ENCODE measurements at regions not wholly inside any gene's neighbourhood (a gene's known extent, or its start where the extent isn't known, plus 50 kb on each side); places are given as distances from the start of the nearest gene placed in this dataset.

- no peak overlapping the region for H3K4me3 ChIP-seq (ENCODE audit: low read depth in 1 of 3, low read length in 3 of 3)
- H3K36me3 ChIP-seq (ENCODE audit: control insufficient read depth in 4 of 4, insufficient read depth in 3 of 4, low read depth in 1 of 4, low read length in 3 of 4): no peaks in the 10 kb centered on the region
- no peak for DNase-seq (ENCODE audit: low spot score)
- no peak overlapping the region for H3K27ac ChIP-seq (ENCODE audit: low read depth in 1 of 2, low read length in 2 of 2)
- no peaks in the 10 kb centered on the region for H3K4me1 ChIP-seq (ENCODE audit: control insufficient read depth in 4 of 4, insufficient read depth in 4 of 4, low read length in 3 of 4)
- H3K9ac ChIP-seq (ENCODE audit: low read depth in 1 of 2, low read length in 2 of 2): no peak overlapping the region
- 84% methylated on average over 2 of the region's 2 CpGs for WGBS
- no peaks in the 10 kb centered on the region for H3K27me3 ChIP-seq (ENCODE audit: control insufficient read depth in 4 of 4, insufficient read depth in 4 of 4, low read length in 3 of 4)
- TF ChIP-seq, protein P1, sequence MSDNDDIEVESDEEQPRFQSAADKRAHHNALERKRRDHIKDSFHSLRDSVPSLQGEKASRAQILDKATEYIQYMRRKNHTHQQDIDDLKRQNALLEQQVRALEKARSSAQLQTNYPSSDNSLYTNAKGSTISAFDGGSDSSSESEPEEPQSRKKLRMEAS (IDR thresholded peaks at IDR 0.05): no peak
- TF ChIP-seq TAF1 (conservative IDR thresholded peaks at IDR 0.05): no peak
- no peak for TF ChIP-seq RXRA (IDR thresholded peaks at IDR 0.05)
- TF ChIP-seq GABPA (IDR thresholded peaks at IDR 0.05 in 1 of 2, conservative IDR thresholded peaks at IDR 0.05 in 1 of 2): no peak
- TF ChIP-seq HNF4A (conservative IDR thresholded peaks at IDR 0.05): no peak
- no peak for TF ChIP-seq JUND (IDR thresholded peaks at IDR 0.05)
- TF ChIP-seq REST (IDR thresholded peaks at IDR 0.05): no peak
- TF ChIP-seq EGR1 (IDR thresholded peaks at IDR 0.05; ENCODE audit: low read depth in 2 of 2): no peak
- no peak for TF ChIP-seq SP1 (IDR thresholded peaks at IDR 0.05)
- TF ChIP-seq FOXA2 (IDR thresholded peaks at IDR 0.05): no peak
- no peak for TF ChIP-seq YY1 (IDR thresholded peaks at IDR 0.05)
- TF ChIP-seq, protein P2, sequence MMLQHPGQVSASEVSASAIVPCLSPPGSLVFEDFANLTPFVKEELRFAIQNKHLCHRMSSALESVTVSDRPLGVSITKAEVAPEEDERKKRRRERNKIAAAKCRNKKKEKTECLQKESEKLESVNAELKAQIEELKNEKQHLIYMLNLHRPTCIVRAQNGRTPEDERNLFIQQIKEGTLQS (IDR thresholded peaks at IDR 0.05): no peak
- no peak for TF ChIP-seq CTCF (IDR thresholded peaks at IDR 0.05; ENCODE audit: low read depth, low read length, missing input control)
- no peak for TF ChIP-seq RAD21 (IDR thresholded peaks at IDR 0.05)
- no peak for TF ChIP-seq FOXA1 (IDR thresholded peaks at IDR 0.05)
- TF ChIP-seq, protein P3, sequence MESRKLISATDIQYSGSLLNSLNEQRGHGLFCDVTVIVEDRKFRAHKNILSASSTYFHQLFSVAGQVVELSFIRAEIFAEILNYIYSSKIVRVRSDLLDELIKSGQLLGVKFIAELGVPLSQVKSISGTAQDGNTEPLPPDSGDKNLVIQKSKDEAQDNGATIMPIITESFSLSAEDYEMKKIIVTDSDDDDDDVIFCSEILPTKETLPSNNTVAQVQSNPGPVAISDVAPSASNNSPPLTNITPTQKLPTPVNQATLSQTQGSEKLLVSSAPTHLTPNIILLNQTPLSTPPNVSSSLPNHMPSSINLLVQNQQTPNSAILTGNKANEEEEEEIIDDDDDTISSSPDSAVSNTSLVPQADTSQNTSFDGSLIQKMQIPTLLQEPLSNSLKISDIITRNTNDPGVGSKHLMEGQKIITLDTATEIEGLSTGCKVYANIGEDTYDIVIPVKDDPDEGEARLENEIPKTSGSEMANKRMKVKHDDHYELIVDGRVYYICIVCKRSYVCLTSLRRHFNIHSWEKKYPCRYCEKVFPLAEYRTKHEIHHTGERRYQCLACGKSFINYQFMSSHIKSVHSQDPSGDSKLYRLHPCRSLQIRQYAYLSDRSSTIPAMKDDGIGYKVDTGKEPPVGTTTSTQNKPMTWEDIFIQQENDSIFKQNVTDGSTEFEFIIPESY (IDR thresholded peaks at IDR 0.05): no peak
- TF ChIP-seq NR2F2 (IDR thresholded peaks at IDR 0.05): no peak
- TF ChIP-seq HNF4G (IDR thresholded peaks at IDR 0.05): no peak
- no peaks in the 10 kb centered on the region for H3K9me3 ChIP-seq (ENCODE audit: control insufficient read depth in 4 of 4, low read length in 3 of 4)
Measured at GRCh38 chr10:10814069-10814468, 203.6 kb upstream of the CELF2 start.
